DND-41 (cell line): ENCODE measurements at regions not wholly inside any gene's neighbourhood (a gene's known extent, or its start where the extent isn't known, plus 50 kb on each side); places are given as distances from the start of the nearest gene placed in this dataset.
A peak's percentile ranks its signal among the peaks of the same experiment; 100 is the strongest.

Source experiments
- ATAC-seq: fragments of 200-7000 bp; cut with Tn5 transposase; 3 replicates; pipeline ENCODE4 v1.9.1; 2021; ENCODE audit warnings: low read depth; ENCODE audit not compliant: insufficient read depth
- DNase-seq: peaks from one replicate; pipeline ENCODE4 v3.0.0-alpha.2; 2020
- H2AFZ ChIP-seq: 2 replicates; pipeline ENCODE4 v1.6.0; 2012; ENCODE audit warnings: low read depth, low read length
- H3K27ac ChIP-seq: 2 replicates; pipeline ENCODE4 v1.5.1; 2012; ENCODE audit warnings: low read length, inconsistent platforms
- H3K27me3 ChIP-seq: fragments of 200-600 bp; sonication (generic); 2 replicates; pipeline ENCODE4 v1.6.0; 2012; ENCODE audit warnings: low read length, mild to moderate bottlenecking, inconsistent platforms; ENCODE audit not compliant: insufficient read depth, poor library complexity
- H3K36me3 ChIP-seq: 2 replicates; pipeline ENCODE4 v1.5.1; 2012; ENCODE audit warnings: low read length, inconsistent platforms; ENCODE audit not compliant: insufficient read depth
- H3K4me1 ChIP-seq: 2 replicates; pipeline ENCODE4 v1.5.1; 2012; ENCODE audit warnings: mild to moderate bottlenecking, low read length; ENCODE audit not compliant: insufficient read depth
- H3K4me2 ChIP-seq: 2 replicates; pipeline ENCODE4 v1.6.0; 2012; ENCODE audit warnings: mild to moderate bottlenecking, moderate library complexity, low read length, inconsistent platforms; ENCODE audit not compliant: insufficient read depth
- H3K4me3 ChIP-seq, 2 experiments: fragments of 200-600 bp in 1 of 2; shearing (Covaris generic) in 1 of 2; 2 replicates each; pipeline ENCODE4 v1.5.1; 2012 to 2016; ENCODE audit warnings: inconsistent platforms in 2 of 2, low read length in 2 of 2, mild to moderate bottlenecking in 2 of 2, low read depth in 1 of 2, moderate library complexity in 1 of 2
- H3K79me2 ChIP-seq: 2 replicates; pipeline ENCODE4 v1.6.0; 2012; ENCODE audit warnings: low read length, inconsistent platforms; ENCODE audit not compliant: insufficient read depth
- H3K9ac ChIP-seq: 2 replicates; pipeline ENCODE4 v1.6.0; 2012; ENCODE audit warnings: low read depth, mild to moderate bottlenecking, inconsistent platforms, low read length, moderate library complexity
- H3K9me3 ChIP-seq: 2 replicates; pipeline ENCODE4 v1.5.1; 2012; ENCODE audit warnings: low read length, moderate library complexity, mild to moderate bottlenecking, inconsistent platforms; ENCODE audit not compliant: insufficient read depth, severe bottlenecking
- H4K20me1 ChIP-seq: 2 replicates; pipeline ENCODE4 v1.6.0; 2012; ENCODE audit warnings: low read length; ENCODE audit not compliant: insufficient read depth
- CTCF ChIP-seq: IDR thresholded peaks from 2 replicates; pipeline ENCODE4 v1.5.1; 2012; ENCODE audit warnings: borderline replicate concordance, low read length, moderate library complexity, mild to moderate bottlenecking; ENCODE audit not compliant: poor library complexity, severe bottlenecking; ENCODE audit errors: extremely low read depth
- EZH2 ChIP-seq: IDR thresholded peaks from 3 replicates; pipeline ENCODE4 v1.6.1; 2012; ENCODE audit warnings: borderline replicate concordance, low read depth, mild to moderate bottlenecking, moderate library complexity, low read length, inconsistent platforms; ENCODE audit not compliant: severe bottlenecking

GRCh38 chrX:27924718-27925117 is 56.5 kb downstream of the DCAF8L1 start:
- ATAC-seq (no peak), DNase-seq (no peak)
- Histone ChIP-seq H2AFZ (no peak overlapping the region), H3K4me2 (no peak overlapping the region), H3K79me2 (no peaks in the 10 kb centered on the region), H3K4me3 (no peak overlapping the region), H3K27me3 (no peaks in the 10 kb centered on the region), H3K9ac (no peak overlapping the region), H3K9me3 (no peaks in the 10 kb centered on the region), H3K36me3 (no peaks in the 10 kb centered on the region), H3K4me1 (no peaks in the 10 kb centered on the region), H3K27ac (no peak overlapping the region), H4K20me1 (no peaks in the 10 kb centered on the region)
- no peak for TF ChIP-seq CTCF
- TF ChIP-seq EZH2 = no peak

- Histone ChIP-seq H3K4me3 (no peak overlapping the region), H3K9me3 (no peaks in the 10 kb centered on the region), H3K4me1 (no peaks in the 10 kb centered on the region), H3K9ac (no peak overlapping the region), H3K36me3 (no peaks in the 10 kb centered on the region), H2AFZ (no peak overlapping the region), H3K4me2 (no peak overlapping the region), H3K27me3 (no peaks in the 10 kb centered on the region), H3K27ac (no peak overlapping the region), H4K20me1 (no peaks in the 10 kb centered on the region), H3K79me2 (no peaks in the 10 kb centered on the region)
- TF ChIP-seq EZH2 (no peak), CTCF (no peak)
- no peak for ATAC-seq
- no peak for DNase-seq
Observed at GRCh38 chrX:27924261-27924660, 57.0 kb downstream of the DCAF8L1 start.

GRCh38 chrX:27918799-27919198 is 62.5 kb downstream of the DCAF8L1 start:
- no peaks in the 10 kb centered on the region for H3K27me3 ChIP-seq
- H4K20me1 ChIP-seq = no peaks in the 10 kb centered on the region
- H3K4me2 ChIP-seq = no peak overlapping the region
- H3K9ac ChIP-seq = no peak overlapping the region
- DNase-seq (no peak), ATAC-seq (no peak)
- H3K79me2 ChIP-seq = no peaks in the 10 kb centered on the region
- H2AFZ ChIP-seq = no peak overlapping the region
- TF ChIP-seq EZH2 (no peak), CTCF (peak; percentile 19)
- no peak overlapping the region for H3K4me3 ChIP-seq
- H3K27ac ChIP-seq = no peak overlapping the region
- no peaks in the 10 kb centered on the region for H3K4me1 ChIP-seq
- H3K36me3 ChIP-seq = no peaks in the 10 kb centered on the region
- H3K9me3 ChIP-seq = no peaks in the 10 kb centered on the region
